H9 (cell line): ENCODE measurements at regions not wholly inside any gene's neighbourhood (a gene's known extent, or its start where the extent isn't known, plus 50 kb on each side); places are given as distances from the start of the nearest gene placed in this dataset.

Source experiments
- DNase-seq: peaks from one replicate; pipeline ENCODE4 v3.0.0-alpha.2; 2017
- H2AFZ ChIP-seq: one replicate; pipeline ENCODE4 v1.6.1; 2013; ENCODE audit warnings: mild to moderate bottlenecking, low read length, control low read depth, moderate library complexity
- H2AK5ac ChIP-seq: 2 replicates; pipeline ENCODE4 v1.6.1; 2013; ENCODE audit warnings: low read length, control low read depth, mixed read lengths; ENCODE audit not compliant: insufficient read length
- H2BK120ac ChIP-seq: one replicate; pipeline ENCODE4 v1.6.1; 2013; ENCODE audit warnings: low read depth, mild to moderate bottlenecking, low read length, control low read depth, inconsistent platforms; ENCODE audit not compliant: poor library complexity, severe bottlenecking
- H2BK12ac ChIP-seq: 2 replicates; pipeline ENCODE4 v1.6.1; 2013; ENCODE audit warnings: low read length, control low read depth, mixed read lengths, low read depth; ENCODE audit not compliant: insufficient read length
- H2BK15ac ChIP-seq: 2 replicates; pipeline ENCODE4 v1.6.1; 2013; ENCODE audit warnings: low read depth, low read length, control low read depth
- H2BK20ac ChIP-seq: one replicate; pipeline ENCODE4 v1.6.1; 2013; ENCODE audit warnings: low read depth, mild to moderate bottlenecking, low read length, control low read depth, inconsistent platforms; ENCODE audit not compliant: poor library complexity, severe bottlenecking
- H2BK5ac ChIP-seq: 2 replicates; pipeline ENCODE4 v1.6.1; 2013; ENCODE audit warnings: low read length, control low read depth, mixed read lengths; ENCODE audit not compliant: insufficient read length
- H3K14ac ChIP-seq: 2 replicates; pipeline ENCODE4 v1.6.1; 2013; ENCODE audit warnings: low read length, control low read depth; ENCODE audit not compliant: insufficient read depth
- H3K18ac ChIP-seq: 2 replicates; pipeline ENCODE4 v1.6.1; 2013; ENCODE audit warnings: low read depth, mild to moderate bottlenecking, mixed read lengths, low read length, control low read depth; ENCODE audit not compliant: insufficient read length
- H3K23ac ChIP-seq: 2 replicates; pipeline ENCODE4 v1.6.1; 2013; ENCODE audit warnings: low read length, control low read depth, mixed read lengths, low read depth; ENCODE audit not compliant: insufficient read length
- H3K23me2 ChIP-seq: 2 replicates; pipeline ENCODE4 v1.6.1; 2013; ENCODE audit warnings: low read depth, mild to moderate bottlenecking, mixed read lengths, low read length, control low read depth; ENCODE audit not compliant: insufficient read length, poor library complexity, severe bottlenecking
- H3K27ac ChIP-seq: 2 replicates; pipeline ENCODE4 v1.5.1; 2013; ENCODE audit warnings: low read length, control low read depth, mixed read lengths, low read depth; ENCODE audit not compliant: insufficient read length
- H3K27me3 ChIP-seq: 2 replicates; pipeline ENCODE4 v1.6.1; 2013; ENCODE audit warnings: low read length, control low read depth, inconsistent platforms; ENCODE audit not compliant: insufficient read depth
- H3K4ac ChIP-seq: 2 replicates; pipeline ENCODE4 v1.6.1; 2013; ENCODE audit warnings: low read depth, mild to moderate bottlenecking, control low read depth, inconsistent platforms, low read length, moderate library complexity
- H3K4me1 ChIP-seq: 2 replicates; pipeline ENCODE4 v1.6.1; 2013; ENCODE audit warnings: low read length, control low read depth, inconsistent platforms; ENCODE audit not compliant: insufficient read depth
- H3K4me2 ChIP-seq: 2 replicates; pipeline ENCODE4 v1.6.1; 2013; ENCODE audit warnings: low read length, control low read depth, mixed read lengths; ENCODE audit not compliant: insufficient read length, insufficient read depth
- H3K56ac ChIP-seq: 2 replicates; pipeline ENCODE4 v1.6.1; 2013; ENCODE audit warnings: low read depth, mild to moderate bottlenecking, mixed read lengths, low read length, control low read depth; ENCODE audit not compliant: insufficient read length
- H3K79me1 ChIP-seq: 2 replicates; pipeline ENCODE4 v1.6.1; 2013; ENCODE audit warnings: low read depth, mild to moderate bottlenecking, moderate library complexity, low read length, control low read depth, inconsistent platforms; ENCODE audit not compliant: insufficient read depth, poor library complexity, severe bottlenecking
- H3K79me2 ChIP-seq: 2 replicates; pipeline ENCODE4 v1.6.1; 2013; ENCODE audit warnings: low read length, control low read depth, inconsistent platforms; ENCODE audit not compliant: insufficient read depth
- H3K9ac ChIP-seq: 2 replicates; pipeline ENCODE4 v1.6.1; 2013; ENCODE audit warnings: low read length, control low read depth, mixed read lengths; ENCODE audit not compliant: insufficient read length; ENCODE audit errors: extremely low read depth
- H3K9me3 ChIP-seq: one replicate; pipeline ENCODE4 v1.6.1; 2013; ENCODE audit warnings: low read depth, low read length, inconsistent platforms; ENCODE audit not compliant: control insufficient read depth
- H3T11ph ChIP-seq: one replicate; pipeline ENCODE4 v1.6.1; 2013; ENCODE audit warnings: mild to moderate bottlenecking, low read length, control low read depth, inconsistent platforms
- H4K20me1 ChIP-seq: one replicate; pipeline ENCODE4 v1.6.1; 2013; ENCODE audit not compliant: control insufficient read depth, insufficient read length, insufficient read depth
- H4K5ac ChIP-seq: 2 replicates; pipeline ENCODE4 v1.6.1; 2013; ENCODE audit warnings: low read depth, mild to moderate bottlenecking, mixed read lengths, low read length, control low read depth; ENCODE audit not compliant: insufficient read length
- H4K8ac ChIP-seq: replicated peaks from 2 replicates; pipeline ENCODE4 v1.6.1; 2013; ENCODE audit warnings: low read length, control low read depth, mixed read lengths, low read depth; ENCODE audit not compliant: insufficient read length
- H4K91ac ChIP-seq: 2 replicates; pipeline ENCODE4 v1.6.1; 2013; ENCODE audit warnings: low read depth, mild to moderate bottlenecking, moderate library complexity, mixed read lengths, low read length, control low read depth; ENCODE audit not compliant: insufficient read length
- H3K27ac Mint-ChIP-seq, 3 experiments: 2 replicates in 2 of 3; 3 replicates in 1 of 3; pipeline ENCODE4 v1.8.0; 2020 to 2021; ENCODE audit warnings: mixed read lengths in 3 of 3, mild to moderate bottlenecking in 1 of 3, moderate library complexity in 1 of 3
- H3K27me3 Mint-ChIP-seq: 2 replicates; pipeline ENCODE4 v1.8.0; 2021; ENCODE audit warnings: low read depth, mild to moderate bottlenecking, moderate library complexity, mixed read lengths
- H3K36me3 Mint-ChIP-seq, 3 experiments: 2 replicates in 2 of 3; 3 replicates in 1 of 3; pipeline ENCODE4 v1.8.0; 2020 to 2021; ENCODE audit warnings: low read depth in 3 of 3, mixed read lengths in 3 of 3; ENCODE audit not compliant: insufficient read depth in 1 of 3
- H3K4me1 Mint-ChIP-seq, 2 experiments: 2 replicates each; pipeline ENCODE4 v1.8.0; 2020; ENCODE audit warnings: mixed read lengths in 2 of 2
- H3K4me3 Mint-ChIP-seq, 2 experiments: 2 replicates in 1 of 2; 3 replicates in 1 of 2; pipeline ENCODE4 v1.8.0; 2020 to 2021; ENCODE audit warnings: mild to moderate bottlenecking in 2 of 2, mixed read lengths in 2 of 2, moderate library complexity in 1 of 2
- H3K9me3 Mint-ChIP-seq, 2 experiments: 2 replicates in 1 of 2; 3 replicates in 1 of 2; pipeline ENCODE4 v1.8.0; 2020; ENCODE audit warnings: mild to moderate bottlenecking in 2 of 2, mixed read lengths in 2 of 2, moderate library complexity in 1 of 2
- CTCF ChIP-seq: fragments of 200-600 bp; sonication (generic); conservative IDR thresholded peaks from 3 replicates; pipeline ENCODE4 v1.8.0; 2021; ENCODE audit warnings: antibody characterized with exemption, mild to moderate bottlenecking

- Histone ChIP-seq H3K18ac (no peak overlapping the region), H3K23me2 (no peaks in the 10 kb centered on the region), H3T11ph (no peak overlapping the region), H3K79me2 (no peaks in the 10 kb centered on the region), H3K4me1 (no peaks in the 10 kb centered on the region), H2BK20ac (no peak overlapping the region), H2AK5ac (no peak overlapping the region), H3K27me3 (no peaks in the 10 kb centered on the region; the same call in 1 of the 2 replicates), H4K91ac (no peak overlapping the region), H3K27ac (no peak overlapping the region), H2BK15ac (no peak overlapping the region), H4K8ac (no peak overlapping the region), H3K56ac (no peak overlapping the region), H2AFZ (no peak overlapping the region), H3K4me2 (no peak overlapping the region), H3K14ac (no peak overlapping the region), H3K9ac (no peak overlapping the region), H3K9me3 (no peaks in the 10 kb centered on the region), H4K20me1 (no peaks in the 10 kb centered on the region), H2BK12ac (no peak overlapping the region), H3K79me1 (no peaks in the 10 kb centered on the region), H2BK5ac (no peak overlapping the region), H3K4ac (no peak overlapping the region), H2BK120ac (no peak overlapping the region), H4K5ac (no peak overlapping the region), H3K23ac (no peak overlapping the region)
- H3K27ac Mint-ChIP-seq = no peak overlapping the region
- H3K9me3 Mint-ChIP-seq = peaks cover 5 to 10% of the 10 kb centered on the region in 2 experiments; a peak in 4 of 5 replicates
- no peak for DNase-seq
- TF ChIP-seq CTCF = no peak
- no peaks in the 10 kb centered on the region for H3K27me3 Mint-ChIP-seq
- H3K36me3 Mint-ChIP-seq = peaks cover 0 to 8% (median 0%) of the 10 kb centered on the region in 3 experiments; a peak in 3 of 7 replicates
- no peak overlapping the region for H3K4me3 Mint-ChIP-seq
- no peaks in the 10 kb centered on the region for H3K4me1 Mint-ChIP-seq
These were observed 245.9 kb downstream of the CD109 start for GRCh38 chr6:73941892-73942291.
